ENCODE measurements at regions not wholly inside any gene's neighbourhood (a gene's known extent, or its start where the extent isn't known, plus 50 kb on each side); places are given as distances from the start of the nearest gene placed in this dataset.

DNA sequence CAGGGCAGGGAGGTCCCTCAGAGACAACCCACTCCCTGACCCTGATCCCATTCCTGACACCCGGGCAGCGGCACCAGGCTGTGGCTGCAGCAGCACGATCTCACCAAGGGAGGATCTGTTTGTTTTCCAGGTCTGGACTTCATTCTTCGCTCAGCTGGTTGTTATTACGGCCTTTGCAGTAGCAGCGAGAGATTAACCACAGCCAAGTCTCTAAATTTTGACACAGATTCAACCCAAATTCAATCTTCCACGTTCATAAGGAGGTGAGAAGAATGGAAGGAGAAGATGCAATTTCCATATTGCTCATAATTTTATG, 91.1 kb upstream of the THBS2 start:
- TF ChIP-seq, protein P1, sequence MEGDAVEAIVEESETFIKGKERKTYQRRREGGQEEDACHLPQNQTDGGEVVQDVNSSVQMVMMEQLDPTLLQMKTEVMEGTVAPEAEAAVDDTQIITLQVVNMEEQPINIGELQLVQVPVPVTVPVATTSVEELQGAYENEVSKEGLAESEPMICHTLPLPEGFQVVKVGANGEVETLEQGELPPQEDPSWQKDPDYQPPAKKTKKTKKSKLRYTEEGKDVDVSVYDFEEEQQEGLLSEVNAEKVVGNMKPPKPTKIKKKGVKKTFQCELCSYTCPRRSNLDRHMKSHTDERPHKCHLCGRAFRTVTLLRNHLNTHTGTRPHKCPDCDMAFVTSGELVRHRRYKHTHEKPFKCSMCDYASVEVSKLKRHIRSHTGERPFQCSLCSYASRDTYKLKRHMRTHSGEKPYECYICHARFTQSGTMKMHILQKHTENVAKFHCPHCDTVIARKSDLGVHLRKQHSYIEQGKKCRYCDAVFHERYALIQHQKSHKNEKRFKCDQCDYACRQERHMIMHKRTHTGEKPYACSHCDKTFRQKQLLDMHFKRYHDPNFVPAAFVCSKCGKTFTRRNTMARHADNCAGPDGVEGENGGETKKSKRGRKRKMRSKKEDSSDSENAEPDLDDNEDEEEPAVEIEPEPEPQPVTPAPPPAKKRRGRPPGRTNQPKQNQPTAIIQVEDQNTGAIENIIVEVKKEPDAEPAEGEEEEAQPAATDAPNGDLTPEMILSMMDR (optimal IDR thresholded peaks at IDR 0.05 in 1 of 3, IDR thresholded peaks at IDR 0.05 in 1 of 3, conservative IDR thresholded peaks at IDR 0.05 in 1 of 3; ENCODE audit: extremely low read depth in 1 of 3, insufficient read depth in 2 of 3, low read length in 3 of 3) = no peak
- TF ChIP-seq EZH2 (IDR thresholded peaks at IDR 0.05; ENCODE audit: low read length) = no peak

Data from keratinocyte (primary cell).